ENCODE measurements at regions not wholly inside any gene's neighbourhood (a gene's known extent, or its start where the extent isn't known, plus 50 kb on each side); places are given as distances from the start of the nearest gene placed in this dataset.
A peak's percentile ranks its signal among the peaks of the same experiment; 100 is the strongest.

GRCh38 chr18:60099709-60100108 is 199.9 kb downstream of the PMAIP1 start:
- DNase-seq (ENCODE audit: low read depth) = no peak
- no peak for TF ChIP-seq CTCF (IDR thresholded peaks at IDR 0.05; ENCODE audit: insufficient read depth, low read depth, low read length, missing control alignments)

GRCh38 chr18:60096428-60096827 is 196.6 kb downstream of the PMAIP1 start:
- DNase-seq (ENCODE audit: low read depth) = no peak
- no peak overlapping the region for H3K4me3 ChIP-seq (ENCODE audit: low read depth, low read length)
- TF ChIP-seq CTCF (IDR thresholded peaks at IDR 0.05; ENCODE audit: insufficient read depth, low read depth, low read length, missing control alignments) = no peak

More at GRCh38 chr18:60099709-60100108, 199.9 kb downstream of the PMAIP1 start:
- no peak overlapping the region for H3K4me3 ChIP-seq (ENCODE audit: low read depth, low read length)

GRCh38 chr18:60092073-60092472 is 192.3 kb downstream of the PMAIP1 start:
- no peak overlapping the region for H3K4me3 ChIP-seq (ENCODE audit: low read depth, low read length)
- DNase-seq (ENCODE audit: low read depth) = no peak
- no peak for TF ChIP-seq CTCF (IDR thresholded peaks at IDR 0.05; ENCODE audit: insufficient read depth, low read depth, low read length, missing control alignments)

- peak; percentile 9 for TF ChIP-seq CTCF (IDR thresholded peaks at IDR 0.05; ENCODE audit: insufficient read depth, low read depth, low read length, missing control alignments)
- peak; percentile 11 for DNase-seq (ENCODE audit: low read depth)
- H3K4me3 ChIP-seq (ENCODE audit: low read depth, low read length) = no peak overlapping the region
Observed at GRCh38 chr18:60090170-60090569, 190.4 kb downstream of the PMAIP1 start.

GRCh38 chr18:60082790-60083189 is 183.0 kb downstream of the PMAIP1 start:
- no peak for TF ChIP-seq CTCF (IDR thresholded peaks at IDR 0.05; ENCODE audit: insufficient read depth, low read depth, low read length, missing control alignments)
- no peak overlapping the region for H3K4me3 ChIP-seq (ENCODE audit: low read depth, low read length)
- DNase-seq (ENCODE audit: low read depth) = peak; percentile 16

GRCh38 chr18:60082282-60082681 is 182.5 kb downstream of the PMAIP1 start:
- no peak for DNase-seq (ENCODE audit: low read depth)
- H3K4me3 ChIP-seq (ENCODE audit: low read depth, low read length) = no peak overlapping the region
- no peak for TF ChIP-seq CTCF (IDR thresholded peaks at IDR 0.05; ENCODE audit: insufficient read depth, low read depth, low read length, missing control alignments)

GRCh38 chr18:60075477-60075876 is 175.7 kb downstream of the PMAIP1 start:
- TF ChIP-seq CTCF (IDR thresholded peaks at IDR 0.05; ENCODE audit: insufficient read depth, low read depth, low read length, missing control alignments) = peak; percentile 3
- no peak overlapping the region for H3K4me3 ChIP-seq (ENCODE audit: low read depth, low read length)
- no peak for DNase-seq (ENCODE audit: low read depth)
